Nephron progenitor cell (in vitro differentiated cells): ENCODE measurements at regions not wholly inside any gene's neighbourhood (a gene's known extent, or its start where the extent isn't known, plus 50 kb on each side); places are given as distances from the start of the nearest gene placed in this dataset.
"Not testable (repeated sequence)": the region's sequence is repeated elsewhere in the genome, so short reads cannot be mapped to it uniquely, and the experiment has no call there.

Source experiments
- DNase-seq: peaks from one replicate; pipeline ENCODE4 v3.0.0; 2021
- H3K27ac Mint-ChIP-seq: 2 replicates; pipeline ENCODE4 v1.8.0; 2021; ENCODE audit warnings: mild to moderate bottlenecking, moderate library complexity, mixed read lengths
- H3K27me3 Mint-ChIP-seq: 2 replicates; pipeline ENCODE4 v1.8.0; 2021; ENCODE audit warnings: mild to moderate bottlenecking, low read depth, mixed read lengths; ENCODE audit not compliant: poor library complexity
- H3K36me3 Mint-ChIP-seq: 2 replicates; pipeline ENCODE4 v1.8.0; 2021; ENCODE audit warnings: low read depth, mixed read lengths
- H3K4me1 Mint-ChIP-seq: 2 replicates; pipeline ENCODE4 v1.8.0; 2021; ENCODE audit warnings: mixed read lengths
- H3K4me3 Mint-ChIP-seq: 2 replicates; pipeline ENCODE4 v1.8.0; 2021; ENCODE audit warnings: mild to moderate bottlenecking, moderate library complexity, mixed read lengths
- H3K9me3 Mint-ChIP-seq: 2 replicates; pipeline ENCODE4 v1.8.0; 2021; ENCODE audit warnings: mild to moderate bottlenecking, moderate library complexity, mixed read lengths
- CTCF ChIP-seq: fragments of 200-600 bp; sonication (generic); IDR thresholded peaks from 2 replicates; pipeline ENCODE4 v1.5.0; 2021; ENCODE audit warnings: antibody characterized with exemption

- no peaks in the 10 kb centered on the region for H3K36me3 Mint-ChIP-seq
- TF ChIP-seq CTCF: no peak
- no peak for DNase-seq
- H3K4me1 Mint-ChIP-seq: peaks cover 16% of the 10 kb centered on the region
- H3K4me3 Mint-ChIP-seq: no peak overlapping the region
- no peak overlapping the region for H3K27ac Mint-ChIP-seq
- H3K27me3 Mint-ChIP-seq: peaks cover 3% of the 10 kb centered on the region
- H3K9me3 Mint-ChIP-seq: peaks cover 8% of the 10 kb centered on the region
Observed at GRCh38 chr2:8440029-8440778, 241.7 kb upstream of the ID2 start.

GRCh38 chr2:8441371-8441770 lies 240.5 kb upstream of the ID2 start:
- Mint-ChIP-seq H3K27ac (peak overlapping the region; percentile 30), H3K27me3 (peaks cover 6% of the 10 kb centered on the region), H3K9me3 (peaks cover 8% of the 10 kb centered on the region), H3K4me3 (no peak overlapping the region), H3K36me3 (no peaks in the 10 kb centered on the region), H3K4me1 (peaks cover 24% of the 10 kb centered on the region)
- no peak for DNase-seq
- TF ChIP-seq CTCF: no peak

- Mint-ChIP-seq H3K36me3 (no peaks in the 10 kb centered on the region), H3K4me1 (peaks cover 24% of the 10 kb centered on the region), H3K27ac (no peak overlapping the region), H3K27me3 (peaks cover 7% of the 10 kb centered on the region), H3K4me3 (no peak overlapping the region), H3K9me3 (peaks cover 8% of the 10 kb centered on the region)
- no peak for DNase-seq
- no peak for TF ChIP-seq CTCF
Observed at GRCh38 chr2:8441986-8442385, 239.9 kb upstream of the ID2 start.

- DNase-seq: no peak
- Mint-ChIP-seq H3K4me1 (peaks cover 24% of the 10 kb centered on the region), H3K27me3 (peaks cover 12% of the 10 kb centered on the region), H3K4me3 (no peak overlapping the region), H3K36me3 (no peaks in the 10 kb centered on the region), H3K9me3 (no peaks in the 10 kb centered on the region), H3K27ac (peak overlapping the region; percentile 32)
- no peak for TF ChIP-seq CTCF
Observed at GRCh38 chr2:8442833-8443486, 238.9 kb upstream of the ID2 start.

GRCh38 chr2:8445580-8445979 lies 236.3 kb upstream of the ID2 start:
- peaks cover 35% of the 10 kb centered on the region for H3K4me1 Mint-ChIP-seq
- peak; percentile 14 for DNase-seq
- peaks cover 15% of the 10 kb centered on the region for H3K27me3 Mint-ChIP-seq
- no peak overlapping the region for H3K4me3 Mint-ChIP-seq
- H3K27ac Mint-ChIP-seq: peak overlapping the region; percentile 47
- H3K9me3 Mint-ChIP-seq: peaks cover 4% of the 10 kb centered on the region
- no peaks in the 10 kb centered on the region for H3K36me3 Mint-ChIP-seq
- no peak for TF ChIP-seq CTCF

GRCh38 chr2:8446751-8447150 lies 235.1 kb upstream of the ID2 start:
- H3K27ac Mint-ChIP-seq, H3K9me3 Mint-ChIP-seq, DNase-seq, H3K4me3 Mint-ChIP-seq, H3K36me3 Mint-ChIP-seq: not testable (repeated sequence)
- Mint-ChIP-seq H3K4me1 (peaks cover 35% of the 10 kb centered on the region), H3K27me3 (peaks cover 15% of the 10 kb centered on the region)
